SW480 (cell line): ENCODE measurements at regions not wholly inside any gene's neighbourhood (a gene's known extent, or its start where the extent isn't known, plus 50 kb on each side); places are given as distances from the start of the nearest gene placed in this dataset.

Source experiments
- DNase-seq: peaks from one replicate; pipeline ENCODE4 v3.0.0-alpha.2; 2016; ENCODE audit warnings: low spot score

DNA sequence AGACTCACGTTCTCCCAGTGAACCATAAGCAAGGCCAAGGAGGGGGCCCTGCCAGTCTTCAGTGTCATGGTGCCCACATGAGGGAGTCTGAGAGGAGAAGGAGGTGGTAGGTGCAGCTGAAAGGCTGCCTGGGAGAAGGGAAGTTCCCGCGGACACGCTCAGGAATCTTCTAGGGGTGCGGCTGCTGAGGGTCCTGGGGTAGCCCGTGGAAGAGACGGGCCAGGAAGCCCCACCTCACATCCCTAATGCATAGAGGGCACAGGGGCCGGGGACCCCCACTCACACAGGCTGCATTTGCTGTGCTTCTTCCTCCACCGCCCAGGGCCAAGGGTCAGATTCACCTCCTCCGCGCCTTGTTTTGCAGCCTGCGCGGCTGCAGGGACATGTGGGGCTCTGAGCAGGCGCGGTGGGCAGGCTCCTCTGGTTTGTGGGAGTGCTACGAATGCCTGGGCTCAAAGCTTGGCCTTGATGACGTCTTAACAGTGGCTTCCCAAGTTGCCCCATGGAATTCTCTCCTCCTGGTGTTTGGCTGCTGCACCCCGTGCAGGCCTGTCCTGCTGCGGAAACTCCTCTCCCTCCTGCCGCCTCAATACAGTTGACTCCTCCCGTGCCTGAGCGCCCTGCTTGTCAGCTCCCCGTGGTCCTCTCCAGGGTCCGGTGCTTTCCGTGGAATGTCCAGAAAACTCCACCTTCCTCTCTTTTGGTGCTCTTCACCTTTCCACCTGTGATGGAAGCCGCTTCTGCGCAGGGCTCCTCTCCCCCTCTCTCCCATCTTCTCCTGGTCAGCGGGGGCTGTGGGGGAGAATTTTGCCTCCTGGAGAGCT, 95.7 kb downstream of the VAPA start:
- DNase-seq: no peak

DNA sequence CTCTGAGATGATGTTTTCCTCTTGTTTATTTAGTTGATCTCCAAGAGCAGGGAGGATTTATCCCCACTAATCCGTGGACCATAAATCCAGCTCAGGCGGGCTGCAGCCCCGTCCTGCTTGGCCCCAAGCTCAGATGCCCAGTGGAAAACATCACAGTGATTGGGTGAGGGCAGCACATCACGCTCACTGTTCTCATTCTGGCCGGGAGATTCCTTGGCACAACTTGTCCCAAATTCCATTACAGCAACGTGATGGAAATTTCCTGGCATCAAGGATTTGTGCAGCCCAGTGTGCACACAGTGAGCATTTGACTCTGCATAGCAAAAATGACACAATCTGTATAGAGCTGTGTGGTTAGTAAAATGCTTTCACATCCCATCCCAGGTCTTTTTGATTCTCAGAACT, 96.8 kb downstream of the VAPA start:
- DNase-seq: no peak

DNA sequence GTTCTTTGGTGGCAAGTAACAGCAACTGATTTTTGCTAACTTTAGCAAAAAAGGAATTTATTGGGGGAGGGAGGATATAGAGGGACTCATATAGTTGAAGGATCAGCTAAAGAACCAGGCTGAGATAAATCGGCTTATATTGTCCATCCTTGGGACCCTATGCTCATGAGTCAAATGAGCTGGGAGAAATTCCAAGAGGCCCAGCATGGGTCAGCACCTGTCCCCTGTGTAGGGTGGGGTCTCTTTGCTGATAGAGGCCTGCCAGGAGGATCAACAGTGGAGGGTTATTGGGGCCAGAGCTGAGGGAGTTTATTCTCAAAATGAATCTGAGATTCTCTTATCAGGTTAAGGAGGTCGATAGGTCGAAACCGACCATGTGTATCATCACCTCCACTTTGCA, 97.2 kb downstream of the VAPA start:
- no peak for DNase-seq

DNA sequence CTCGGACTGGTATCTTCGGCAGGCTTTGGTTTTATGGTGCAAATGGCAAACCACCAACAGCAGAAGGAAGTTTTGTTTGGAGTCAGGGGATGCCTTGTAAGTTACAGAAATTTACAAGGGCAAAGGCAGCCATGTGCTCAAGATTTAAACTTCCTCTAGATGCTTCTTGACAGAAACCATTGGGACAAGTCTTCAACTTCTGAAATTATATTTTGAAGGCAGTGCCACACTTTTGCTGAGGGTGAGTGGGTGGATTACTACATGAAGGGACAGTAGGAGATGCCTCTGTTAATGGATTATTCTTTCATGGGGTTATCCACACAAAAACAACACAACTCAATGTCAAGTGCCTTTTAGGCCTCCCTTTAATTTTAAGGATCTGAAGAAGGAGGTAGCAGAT, 97.9 kb downstream of the VAPA start:
- DNase-seq: no peak

DNA sequence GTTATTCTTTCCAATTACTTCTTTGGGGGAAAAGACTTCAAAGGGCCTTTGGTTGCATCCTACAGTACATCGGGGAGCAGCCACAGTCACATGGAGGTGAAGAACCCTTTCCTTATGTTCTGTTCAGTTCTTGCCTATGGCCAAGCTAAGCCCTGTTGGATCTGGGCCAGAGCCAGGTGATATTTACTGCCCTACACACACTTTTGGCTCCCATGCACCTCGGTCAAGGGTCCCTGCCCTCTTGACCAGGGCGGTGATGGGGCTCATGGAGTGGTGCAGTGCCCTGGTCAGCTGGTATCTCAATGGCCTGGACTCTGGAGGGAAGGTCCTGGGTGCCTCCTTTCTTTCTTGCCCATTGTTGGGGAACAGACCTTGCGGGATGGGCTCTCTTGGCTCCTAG, 98.7 kb downstream of the VAPA start:
- no peak for DNase-seq

DNA sequence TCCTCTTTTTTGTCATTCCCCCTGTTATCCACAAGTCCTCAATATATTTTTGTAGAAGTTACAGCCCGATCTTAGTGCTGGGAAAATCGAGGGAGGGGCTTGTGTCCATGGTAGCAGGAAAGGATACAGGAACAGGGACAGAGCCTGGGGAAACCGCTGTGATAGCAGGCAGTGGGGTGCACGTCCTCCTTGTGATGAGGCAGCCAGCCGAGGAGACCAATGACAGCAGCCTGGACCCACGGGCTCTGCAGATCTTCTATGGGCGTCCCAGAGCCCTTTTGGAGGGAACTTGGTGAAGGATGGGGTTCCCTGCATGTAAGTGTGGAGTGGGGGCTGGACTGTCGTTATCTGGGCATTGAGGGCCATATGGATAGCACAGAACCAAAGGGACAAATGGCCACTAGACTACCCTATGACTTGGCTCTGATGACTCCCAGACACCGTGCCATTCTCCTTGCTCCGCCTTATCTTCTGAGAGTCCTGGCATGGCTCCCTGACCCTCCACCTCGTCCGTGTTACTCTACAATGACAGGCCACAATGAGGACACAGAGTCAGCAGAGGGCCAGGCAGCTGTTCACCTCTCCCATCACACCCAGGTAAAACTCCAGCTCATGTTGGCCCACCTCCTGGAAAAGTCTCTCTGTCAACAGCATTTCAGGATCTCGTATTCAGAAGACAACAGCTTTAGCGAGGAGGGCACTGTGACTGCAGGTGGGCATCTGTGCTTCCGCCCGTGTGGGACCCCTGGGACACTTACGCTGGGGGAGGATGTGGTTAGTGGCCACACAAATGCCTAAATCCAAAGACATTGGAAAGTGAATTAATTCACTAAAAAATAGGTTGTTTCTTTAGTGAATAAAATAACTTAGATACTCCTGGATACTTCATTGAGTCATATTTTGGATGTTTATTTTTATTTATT, 100.1 kb downstream of the VAPA start:
- no peak for DNase-seq

DNA sequence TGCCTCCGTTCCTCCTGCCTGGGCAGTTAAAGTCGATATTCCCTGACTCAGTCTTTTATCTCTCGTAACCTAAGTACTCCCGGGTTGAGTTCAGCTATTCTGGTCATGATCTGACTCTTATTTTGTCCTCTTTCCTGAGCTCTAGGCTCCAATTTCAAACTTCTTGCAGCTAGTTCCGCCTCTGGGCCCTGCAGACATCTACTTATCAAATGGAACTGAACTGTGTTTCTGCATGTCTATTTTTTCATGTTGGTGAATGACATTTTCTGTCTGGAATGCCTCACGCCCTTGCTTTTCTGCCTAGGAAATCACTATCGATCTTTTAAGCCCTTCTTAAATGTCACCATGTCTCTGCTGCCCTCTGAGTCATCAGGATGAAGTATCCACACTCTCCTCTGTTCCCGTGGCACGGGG, 101.5 kb downstream of the VAPA start:
- peak; percentile 59 for DNase-seq

DNA sequence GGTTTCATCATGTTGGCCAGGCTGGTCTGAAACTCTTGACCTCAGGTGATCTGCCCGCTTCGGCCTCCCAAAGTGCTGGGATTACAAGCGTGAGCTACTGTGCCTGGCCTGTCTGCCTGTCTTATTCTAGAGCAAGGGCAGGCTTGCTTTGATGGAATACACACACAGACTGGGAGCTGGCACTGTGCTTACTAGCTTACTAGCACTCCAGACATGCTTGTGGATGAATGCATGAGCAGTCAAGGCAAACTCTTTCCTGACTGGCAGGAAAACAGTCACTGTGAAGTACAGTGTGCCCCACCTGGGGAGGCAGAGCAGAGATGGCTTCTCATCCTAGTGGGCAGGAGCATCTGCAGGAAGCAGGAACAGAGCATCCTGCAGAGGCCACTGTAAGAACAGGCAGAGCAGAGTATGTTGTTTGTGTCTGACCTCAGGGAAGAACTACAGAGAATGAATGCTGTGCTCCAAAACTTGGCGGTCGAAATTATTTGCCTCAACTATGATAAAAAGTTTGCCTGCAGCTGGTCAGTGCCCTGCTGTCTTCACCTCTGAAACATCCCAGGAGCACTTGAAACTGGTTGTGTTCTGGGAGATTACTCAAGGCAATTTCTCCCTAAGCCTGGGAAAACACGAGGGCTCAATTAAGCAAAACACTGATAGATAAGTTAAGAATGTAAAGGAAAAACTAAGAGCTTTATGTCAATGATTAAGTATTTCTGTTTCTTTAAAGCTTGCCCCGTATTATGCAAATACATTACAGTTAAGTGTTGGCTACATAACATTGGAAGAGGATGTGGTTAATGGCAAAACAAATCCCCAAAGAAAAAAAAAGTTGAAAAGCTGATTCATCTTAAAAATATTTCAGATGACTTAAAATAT, 102.4 kb downstream of the VAPA start:
- peak; percentile 85 for DNase-seq

DNA sequence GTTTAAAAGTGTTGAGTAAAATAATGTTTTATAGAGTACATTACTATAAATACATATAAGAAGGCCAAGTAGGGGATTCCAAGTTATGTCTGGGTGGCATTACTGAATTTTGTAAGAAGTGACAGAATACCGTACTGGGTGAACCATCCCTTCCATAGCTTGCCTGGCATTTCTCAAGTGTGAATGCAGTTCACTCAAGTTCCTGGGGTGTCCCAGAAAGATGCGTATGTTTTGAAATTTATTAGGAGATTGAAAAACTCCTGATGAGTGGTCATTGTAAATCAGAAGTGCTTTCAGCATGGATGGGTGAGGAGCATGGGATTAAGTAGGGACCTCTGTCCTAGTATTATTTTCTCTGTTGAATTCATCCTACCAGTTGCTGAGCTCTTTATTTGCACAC, 103.2 kb downstream of the VAPA start:
- no peak for DNase-seq

DNA sequence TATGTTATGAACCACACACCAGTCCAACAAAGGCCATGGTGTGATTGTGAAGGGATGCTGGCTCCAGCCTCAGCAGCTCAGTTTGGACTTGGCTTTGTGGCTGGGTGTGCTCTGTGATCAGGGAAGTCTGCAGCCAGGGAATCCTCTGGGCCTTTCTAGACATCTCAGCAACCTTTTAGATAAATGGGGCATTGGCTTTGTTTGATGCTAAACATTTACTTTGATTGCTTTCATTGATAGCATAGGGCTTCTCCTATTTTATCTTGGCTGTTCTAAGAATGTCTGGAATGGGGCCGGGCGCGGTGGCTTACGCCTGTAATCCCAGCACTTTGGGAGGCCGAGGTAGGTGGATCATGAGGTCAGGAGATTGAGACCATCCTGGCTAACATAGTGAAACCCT, 104.5 kb downstream of the VAPA start:
- no peak for DNase-seq

DNA sequence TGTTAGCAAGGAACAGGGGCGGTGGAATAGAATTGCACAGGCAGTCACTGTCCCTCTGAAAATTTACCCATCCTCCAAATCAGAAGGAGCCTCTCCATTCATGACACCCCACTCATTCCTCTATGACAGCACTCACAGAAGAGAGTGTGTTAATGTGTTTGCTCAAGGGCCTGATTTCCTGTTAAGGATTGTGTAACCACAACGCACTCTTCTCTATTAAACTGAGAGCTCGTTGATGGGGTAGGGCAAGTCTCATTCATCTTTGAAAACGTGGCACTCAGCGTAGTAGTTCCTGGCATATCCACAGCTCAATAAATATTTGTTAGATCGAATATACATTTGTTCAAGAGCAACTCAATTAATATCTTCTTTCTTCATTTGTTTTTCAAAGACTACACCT, 106.4 kb downstream of the VAPA start:
- peak; percentile 78 for DNase-seq

DNA sequence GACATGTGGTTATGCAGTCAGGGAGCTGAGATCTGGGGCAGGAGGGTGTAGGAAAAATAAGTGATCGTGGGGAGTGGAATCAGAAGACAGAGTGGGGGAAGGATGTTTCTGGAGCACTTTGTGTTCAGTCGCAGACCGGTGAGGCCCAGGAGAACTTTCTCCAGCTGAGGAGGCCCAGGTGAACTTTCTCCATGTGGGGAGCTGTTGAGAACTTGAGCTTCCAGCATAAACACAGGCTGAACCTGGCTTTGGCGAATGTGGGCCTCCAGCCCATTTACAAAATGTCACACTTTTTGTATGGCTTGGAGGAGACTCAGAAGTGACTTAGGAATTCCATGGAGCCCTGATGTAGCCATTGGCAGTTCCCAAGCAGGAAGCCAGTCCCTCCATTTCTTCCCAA, 108.5 kb downstream of the VAPA start:
- no peak for DNase-seq

DNA sequence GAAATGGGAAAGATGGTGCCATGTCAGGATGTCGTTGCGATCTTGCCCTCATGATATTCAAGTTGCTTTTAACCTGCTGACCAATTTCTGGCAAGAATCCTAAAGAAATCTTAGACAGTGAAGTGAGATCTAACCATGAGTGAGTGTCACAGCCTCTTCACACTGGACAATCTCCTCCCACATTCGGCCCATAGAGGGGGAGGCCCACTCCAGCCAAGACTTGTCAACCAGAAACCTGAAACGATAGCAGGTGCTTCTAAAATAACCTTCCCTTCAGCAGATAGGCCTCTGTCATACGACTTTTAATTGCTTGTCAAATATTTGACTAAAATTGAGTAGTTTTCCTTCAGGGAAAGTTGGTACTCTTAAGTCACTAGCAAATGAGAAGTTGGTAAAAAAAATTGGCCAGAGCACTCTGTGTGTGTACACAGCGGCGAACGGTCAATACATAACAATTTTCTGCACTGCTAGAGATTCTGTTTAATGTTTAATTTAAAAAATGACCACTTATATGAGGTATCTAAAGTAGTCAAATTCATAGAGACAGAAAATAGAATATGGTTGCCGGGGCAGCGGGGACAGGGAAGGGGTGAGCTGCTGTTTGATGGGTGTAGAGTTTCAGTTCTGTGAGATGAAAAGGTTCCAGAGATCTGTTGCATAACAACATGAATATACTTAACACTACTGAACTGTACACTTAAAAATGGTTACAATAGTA, 110.2 kb downstream of the VAPA start:
- DNase-seq: no peak

DNA sequence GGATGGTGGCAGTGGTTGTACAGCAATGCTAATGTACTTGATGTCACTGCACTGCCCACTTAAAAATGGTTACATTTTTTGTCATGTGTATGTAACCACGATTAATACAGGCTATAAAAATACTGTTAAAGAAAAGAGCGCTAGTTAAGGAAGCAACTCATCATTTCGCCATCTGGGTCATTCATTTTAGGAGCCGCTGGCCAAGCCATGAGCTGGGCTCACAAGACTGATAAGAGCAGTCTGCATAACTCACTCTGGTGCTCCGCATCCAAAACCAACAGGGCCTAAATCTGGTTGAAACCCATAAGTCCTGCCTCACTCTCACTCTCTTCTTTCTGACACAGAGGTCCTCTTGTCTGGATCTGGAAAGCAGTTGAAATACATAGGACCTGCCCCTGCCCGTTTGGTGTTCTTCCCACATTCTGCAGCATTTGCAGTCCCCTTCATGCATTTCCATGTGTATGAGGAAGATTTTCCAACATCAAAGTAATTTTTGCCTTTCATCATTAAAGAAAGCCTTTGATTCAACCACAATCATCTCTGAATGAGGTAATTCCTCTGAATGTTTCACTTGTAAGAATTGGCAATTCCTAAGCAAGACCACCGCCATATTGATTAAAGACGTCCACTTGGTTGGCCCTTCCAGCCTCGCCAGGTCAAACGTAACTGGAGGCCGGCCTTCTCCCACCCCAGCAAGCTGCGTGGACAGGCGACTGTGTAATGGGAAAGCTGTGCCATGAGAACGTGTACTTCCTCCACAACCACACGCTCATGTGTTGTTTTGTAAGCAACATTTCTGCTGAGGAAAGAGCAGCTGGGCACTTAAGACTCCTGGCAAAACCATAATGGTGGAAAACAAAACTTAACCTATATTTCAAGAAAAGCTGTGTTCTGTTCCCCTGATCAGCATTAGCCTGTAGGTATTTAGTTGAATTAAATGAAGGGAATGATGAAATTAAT, 112.2 kb downstream of the VAPA start:
- DNase-seq: peak; percentile 94

DNA sequence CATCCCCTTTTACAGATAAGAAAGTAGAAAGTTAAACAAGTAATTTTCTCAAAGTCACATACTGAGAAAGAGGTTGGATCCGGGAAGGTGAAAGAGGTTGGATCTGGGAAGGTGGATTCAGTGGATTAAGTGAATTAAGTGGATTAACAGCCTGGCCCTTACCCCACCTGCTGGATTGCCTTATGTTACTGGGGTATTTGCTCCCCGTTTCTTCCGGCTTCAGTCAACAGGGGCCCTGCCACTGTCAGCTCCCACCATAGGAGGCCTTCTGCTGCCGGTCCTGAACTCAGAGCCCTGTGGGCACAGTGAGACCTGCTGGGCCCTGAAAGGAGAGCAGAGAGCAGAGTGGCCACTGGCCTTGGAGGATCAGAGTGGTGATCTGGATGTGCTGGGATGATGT, 113.2 kb downstream of the VAPA start:
- DNase-seq: no peak

DNA sequence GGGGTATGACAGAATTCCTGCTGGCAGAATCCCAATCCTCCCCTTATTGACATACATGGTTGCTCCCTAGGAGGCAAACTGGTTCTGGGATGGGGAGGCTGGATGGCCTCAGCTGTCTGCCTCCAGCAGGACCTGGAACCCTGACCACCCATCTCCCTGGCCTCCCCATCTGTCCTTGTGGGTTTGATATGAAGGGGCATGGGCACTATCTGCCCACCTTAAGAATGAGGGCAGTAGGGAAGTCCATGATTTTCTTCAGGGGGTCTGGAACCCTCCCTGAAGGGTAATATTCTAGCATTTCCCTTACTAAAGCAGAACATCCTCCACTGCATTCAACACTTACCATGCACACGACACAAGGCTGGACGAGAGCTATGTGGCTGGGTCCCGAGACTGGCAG, 113.6 kb downstream of the VAPA start:
- DNase-seq: no peak

DNA sequence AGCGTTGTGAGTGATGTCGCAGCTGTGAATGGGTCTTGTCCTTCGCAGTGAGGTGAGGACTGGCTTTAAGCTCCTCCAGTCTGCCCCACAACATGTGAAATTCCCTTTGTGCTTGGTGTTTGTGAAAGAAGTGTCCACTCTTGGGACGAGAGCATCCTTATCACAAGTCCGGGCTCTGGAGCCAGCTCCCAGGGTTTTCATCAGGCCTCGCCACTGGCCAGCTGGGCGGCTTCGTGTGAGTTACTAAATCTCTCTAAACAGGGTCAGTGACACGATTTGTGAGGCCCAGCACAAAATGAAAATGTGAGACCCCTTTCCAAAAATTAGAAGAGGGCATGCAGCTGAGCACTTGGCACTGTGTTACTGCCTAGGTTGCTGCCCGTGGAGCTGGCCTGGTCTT, 115.9 kb downstream of the VAPA start:
- DNase-seq: no peak

DNA sequence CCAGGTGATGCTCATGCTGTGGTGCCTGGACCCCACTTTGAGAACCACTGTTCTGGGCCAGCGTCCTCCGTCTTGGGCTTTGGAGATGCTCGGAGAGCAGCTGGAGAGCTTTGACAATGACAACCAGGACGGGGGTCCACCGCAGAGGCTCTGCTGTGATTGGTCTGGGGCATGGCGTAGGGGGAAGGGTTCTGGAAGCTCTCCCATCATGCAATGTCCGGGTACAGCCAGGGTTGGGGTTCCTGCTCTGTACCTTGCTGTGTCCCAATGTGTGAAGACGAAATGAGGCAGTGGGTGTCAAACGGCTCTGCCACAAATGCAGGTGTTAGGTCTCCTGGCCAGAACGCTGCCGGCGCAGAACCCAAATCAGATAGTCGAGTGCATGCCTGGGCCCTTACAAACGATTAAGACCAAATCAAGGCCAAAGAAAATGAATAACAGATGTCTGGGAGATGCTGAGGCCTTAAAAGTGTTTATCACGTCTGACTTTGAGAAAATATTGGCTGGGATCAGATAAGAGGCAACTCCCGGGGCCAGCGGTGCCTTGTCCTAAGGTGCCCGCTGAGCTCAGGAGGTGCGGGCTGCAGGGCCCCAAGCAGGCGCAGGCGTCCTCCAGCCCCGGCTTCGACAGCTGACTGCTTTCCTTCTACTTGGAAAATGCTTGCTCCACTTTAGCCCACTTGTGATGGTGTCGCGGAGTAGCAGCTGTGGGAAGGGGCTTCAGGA, 117.2 kb downstream of the VAPA start:
- DNase-seq: no peak

DNA sequence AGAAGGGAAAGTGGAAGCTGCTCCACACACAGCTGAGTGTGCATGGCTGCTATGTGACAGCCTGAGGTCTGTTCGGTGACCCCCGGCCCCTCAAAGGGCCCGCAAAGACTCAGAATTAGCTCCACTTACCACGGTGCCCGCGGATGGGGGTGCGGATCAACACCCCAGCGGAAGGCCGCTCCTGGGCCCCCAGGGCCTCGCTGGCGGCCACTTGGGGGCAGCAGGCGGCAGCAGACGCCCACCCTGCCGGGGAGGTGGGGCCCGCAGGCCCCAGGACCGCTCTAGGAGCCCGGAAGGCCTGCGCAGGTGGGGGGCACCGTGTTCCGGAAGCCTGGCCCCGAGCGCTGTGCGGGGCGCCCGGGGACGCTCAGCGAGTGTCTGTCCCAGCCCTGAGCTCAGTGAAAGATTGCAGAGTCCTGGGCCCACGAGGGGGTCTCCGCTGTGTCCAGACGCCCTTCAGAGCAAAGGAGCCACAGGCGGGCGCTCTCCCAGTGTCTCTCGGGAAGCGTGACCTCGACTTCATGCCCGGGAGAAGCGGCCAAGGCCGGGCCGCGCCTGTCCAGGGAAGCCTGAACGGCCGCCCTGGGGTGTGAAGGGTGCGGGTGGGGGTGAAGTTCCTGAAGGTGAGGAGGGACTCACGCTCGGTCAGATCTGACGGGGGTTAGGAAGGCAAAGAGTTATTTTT, 118.7 kb downstream of the VAPA start:
- no peak for DNase-seq
